Trophoblast cell (in vitro differentiated cells and primary cell): ENCODE measurements at regions not wholly inside any gene's neighbourhood (a gene's known extent, or its start where the extent isn't known, plus 50 kb on each side); places are given as distances from the start of the nearest gene placed in this dataset.

Experiments used
- DNase-seq, 2 donors: peaks; one replicate each; pipeline ENCODE4 v3.0.0-alpha.2; 2016
- H2AFZ ChIP-seq: 2 replicates; pipeline ENCODE4 v1.6.1; 2013; ENCODE audit warnings: low read length, moderate library complexity, mild to moderate bottlenecking; ENCODE audit not compliant: insufficient read depth, poor library complexity
- H2AK5ac ChIP-seq: 2 replicates; pipeline ENCODE4 v1.6.1; 2013; ENCODE audit warnings: mild to moderate bottlenecking, low read length
- H2BK120ac ChIP-seq: 2 replicates; pipeline ENCODE4 v1.6.1; 2013; ENCODE audit warnings: low read length, mild to moderate bottlenecking, moderate library complexity; ENCODE audit not compliant: insufficient read depth, poor library complexity
- H2BK12ac ChIP-seq: 2 replicates; pipeline ENCODE4 v1.6.1; 2013; ENCODE audit warnings: mild to moderate bottlenecking, low read length, moderate library complexity
- H2BK5ac ChIP-seq: 2 replicates; pipeline ENCODE4 v1.6.1; 2013; ENCODE audit warnings: low read length, low read depth, moderate library complexity, mild to moderate bottlenecking; ENCODE audit not compliant: poor library complexity
- H3K14ac ChIP-seq: 2 replicates; pipeline ENCODE4 v1.6.1; 2013; ENCODE audit warnings: mild to moderate bottlenecking, low read length
- H3K18ac ChIP-seq: 2 replicates; pipeline ENCODE4 v1.6.1; 2013; ENCODE audit warnings: mild to moderate bottlenecking, low read length
- H3K23ac ChIP-seq: 2 replicates; pipeline ENCODE4 v1.6.1; 2013; ENCODE audit warnings: low read length
- H3K27ac ChIP-seq: 2 replicates; pipeline ENCODE4 v1.5.1; 2013; ENCODE audit warnings: low read depth, mild to moderate bottlenecking, inconsistent platforms, low read length, moderate library complexity
- H3K27me3 ChIP-seq: 2 replicates; pipeline ENCODE4 v1.6.1; 2013; ENCODE audit warnings: inconsistent platforms, mild to moderate bottlenecking, low read length, moderate library complexity; ENCODE audit not compliant: insufficient read depth
- H3K36me3 ChIP-seq, 2 experiments: 1 replicate in 1 of 2; 2 replicates in 1 of 2; pipeline ENCODE4 v1.6.1; 2013; ENCODE audit warnings: low read length in 2 of 2, mild to moderate bottlenecking in 2 of 2, moderate library complexity in 1 of 2; ENCODE audit not compliant: insufficient read depth in 2 of 2, control insufficient read depth in 1 of 2
- H3K4ac ChIP-seq: 2 replicates; pipeline ENCODE4 v1.6.1; 2013; ENCODE audit warnings: low read depth, mild to moderate bottlenecking, low read length, moderate library complexity
- H3K4me1 ChIP-seq, 2 experiments: 1 replicate in 1 of 2; 2 replicates in 1 of 2; pipeline ENCODE4 v1.6.1; 2013; ENCODE audit warnings: low read length in 2 of 2, mild to moderate bottlenecking in 2 of 2, moderate library complexity in 1 of 2; ENCODE audit not compliant: insufficient read depth in 2 of 2, control insufficient read depth in 1 of 2
- H3K4me2 ChIP-seq: 2 replicates; pipeline ENCODE4 v1.6.1; 2013; ENCODE audit warnings: inconsistent platforms, mild to moderate bottlenecking, low read length, moderate library complexity
- H3K4me3 ChIP-seq: 2 replicates; pipeline ENCODE4 v1.5.1; 2013; ENCODE audit warnings: mild to moderate bottlenecking, low read depth, low read length, inconsistent platforms
- H3K79me1 ChIP-seq: one replicate; pipeline ENCODE4 v1.6.1; 2013; ENCODE audit warnings: low read length
- H3K79me2 ChIP-seq: 2 replicates; pipeline ENCODE4 v1.6.1; 2013; ENCODE audit warnings: low read length, mild to moderate bottlenecking; ENCODE audit not compliant: control insufficient read depth, insufficient read depth, poor library complexity
- H3K9ac ChIP-seq: 2 replicates; pipeline ENCODE4 v1.6.1; 2013; ENCODE audit warnings: mild to moderate bottlenecking, low read length
- H3K9me3 ChIP-seq: 2 replicates; pipeline ENCODE4 v1.6.1; 2013; ENCODE audit warnings: low read depth, mild to moderate bottlenecking, control low read depth, inconsistent platforms, low read length; ENCODE audit not compliant: insufficient read depth
- H4K12ac ChIP-seq: 2 replicates; pipeline ENCODE4 v1.6.1; 2013; ENCODE audit warnings: low read depth, mild to moderate bottlenecking, low read length, moderate library complexity
- H4K8ac ChIP-seq: 2 replicates; pipeline ENCODE4 v1.6.1; 2013; ENCODE audit warnings: low read depth, mild to moderate bottlenecking, low read length, moderate library complexity
- H4K91ac ChIP-seq: one replicate; pipeline ENCODE4 v1.6.1; 2013; ENCODE audit warnings: low read depth, mild to moderate bottlenecking, low read length, moderate library complexity
- WGBS: extraction: QIAGEN DNeasy Blood & Tissue Kit; methylation state at CpG from one replicate; pipeline ENCODE4 v1.1.7; 2013; ENCODE audit warnings: missing lambda C conversion rate; ENCODE audit not compliant: insufficient read length, insufficient coverage; ENCODE audit errors: extremely low coverage; 5-methylcytosine and 5-hydroxymethylcytosine counted together

DNA sequence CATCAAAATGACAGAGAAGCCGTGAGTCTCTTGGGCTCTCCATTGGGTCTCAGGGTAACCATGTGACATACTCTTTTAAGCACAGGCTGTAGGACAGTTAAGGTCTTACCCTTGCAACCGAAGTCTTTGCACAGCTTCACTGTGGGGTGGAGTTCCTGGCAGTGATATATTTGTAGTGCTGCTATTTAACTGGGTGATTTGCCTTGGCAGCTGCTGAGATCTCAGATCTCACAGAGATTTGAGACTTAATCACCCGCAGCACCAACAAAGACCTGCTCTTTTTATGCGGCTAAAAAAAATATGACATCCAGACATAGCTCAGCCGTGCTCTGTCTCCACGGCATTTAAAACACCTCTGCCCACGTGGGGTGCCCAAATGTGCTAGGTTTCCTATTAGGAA is 63.4 kb upstream of the NPTX2 start:
- no peak overlapping the region for H3K23ac ChIP-seq
- no peak overlapping the region for H3K9ac ChIP-seq
- no peaks in the 10 kb centered on the region for H3K79me1 ChIP-seq
- H2AFZ ChIP-seq = no peak overlapping the region
- H3K27ac ChIP-seq = no peak overlapping the region
- H2BK5ac ChIP-seq = no peak overlapping the region
- no peak overlapping the region for H3K4ac ChIP-seq
- no peak overlapping the region for H2BK12ac ChIP-seq
- no peaks in the 10 kb centered on the region for H3K36me3 ChIP-seq
- H3K79me2 ChIP-seq = no peaks in the 10 kb centered on the region
- no peak overlapping the region for H3K18ac ChIP-seq
- no peak overlapping the region for H4K8ac ChIP-seq
- no peak overlapping the region for H3K4me3 ChIP-seq
- no peak overlapping the region for H4K12ac ChIP-seq
- no peak overlapping the region for H2BK120ac ChIP-seq
- no peak overlapping the region for H3K4me2 ChIP-seq
- H3K4me1 ChIP-seq = no peaks in the 10 kb centered on the region
- H3K9me3 ChIP-seq = peaks cover 10% of the 10 kb centered on the region
- H3K14ac ChIP-seq = no peak overlapping the region
- DNase-seq = no peak
- no peak overlapping the region for H4K91ac ChIP-seq
- no peak overlapping the region for H2AK5ac ChIP-seq
- no peaks in the 10 kb centered on the region for H3K27me3 ChIP-seq
- no CpG with 5 or more reads among the region's 7 CpGs for WGBS

DNA sequence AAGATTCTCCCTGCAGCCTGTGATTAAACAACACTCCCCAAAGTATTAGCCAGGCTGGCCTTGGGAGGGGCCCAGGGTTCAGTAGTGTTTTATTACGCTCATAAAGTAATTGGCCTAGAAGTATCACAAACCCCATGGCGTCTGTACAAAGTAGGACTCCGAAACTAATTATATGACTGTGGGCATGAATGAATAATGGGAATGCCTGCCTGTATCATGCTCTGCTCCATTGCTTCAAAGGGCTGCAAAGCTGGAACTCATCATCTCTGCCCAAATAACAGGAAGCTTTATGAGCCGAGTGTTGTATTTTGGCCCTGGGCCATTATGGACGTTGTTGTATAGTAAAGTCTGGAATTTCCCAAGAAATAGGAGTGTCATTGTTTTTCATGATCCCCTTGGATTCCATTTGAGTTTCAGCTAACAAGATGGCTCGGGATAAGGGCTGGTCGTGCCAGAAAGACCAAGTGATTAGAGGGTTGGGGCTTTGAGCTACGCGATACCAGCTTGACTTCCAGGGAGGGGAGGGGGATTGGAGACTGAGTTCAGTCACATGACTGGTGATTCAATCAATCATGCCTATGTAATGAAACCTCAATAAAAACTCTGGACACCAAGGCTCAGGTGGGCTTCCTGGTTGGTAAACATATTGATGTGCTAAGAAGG is 65.3 kb upstream of the NPTX2 start:
- no peak for DNase-seq
- H3K9ac ChIP-seq = no peak overlapping the region
- no peak overlapping the region for H3K27ac ChIP-seq
- no peaks in the 10 kb centered on the region for H3K36me3 ChIP-seq
- no peak overlapping the region for H2BK120ac ChIP-seq
- H3K23ac ChIP-seq = no peak overlapping the region
- H3K79me1 ChIP-seq = no peaks in the 10 kb centered on the region
- H3K14ac ChIP-seq = no peak overlapping the region
- H2AK5ac ChIP-seq = no peak overlapping the region
- peaks cover 10% of the 10 kb centered on the region for H3K9me3 ChIP-seq
- WGBS = no CpG with 5 or more reads among the region's 9 CpGs
- no peak overlapping the region for H3K18ac ChIP-seq
- H4K12ac ChIP-seq = no peak overlapping the region
- H2AFZ ChIP-seq = no peak overlapping the region
- H2BK5ac ChIP-seq = no peak overlapping the region
- no peaks in the 10 kb centered on the region for H3K27me3 ChIP-seq
- no peak overlapping the region for H3K4me3 ChIP-seq
- H4K91ac ChIP-seq = no peak overlapping the region
- no peaks in the 10 kb centered on the region for H3K79me2 ChIP-seq
- no peaks in the 10 kb centered on the region for H3K4me1 ChIP-seq
- no peak overlapping the region for H4K8ac ChIP-seq
- no peak overlapping the region for H2BK12ac ChIP-seq
- no peak overlapping the region for H3K4me2 ChIP-seq
- H3K4ac ChIP-seq = no peak overlapping the region

DNA sequence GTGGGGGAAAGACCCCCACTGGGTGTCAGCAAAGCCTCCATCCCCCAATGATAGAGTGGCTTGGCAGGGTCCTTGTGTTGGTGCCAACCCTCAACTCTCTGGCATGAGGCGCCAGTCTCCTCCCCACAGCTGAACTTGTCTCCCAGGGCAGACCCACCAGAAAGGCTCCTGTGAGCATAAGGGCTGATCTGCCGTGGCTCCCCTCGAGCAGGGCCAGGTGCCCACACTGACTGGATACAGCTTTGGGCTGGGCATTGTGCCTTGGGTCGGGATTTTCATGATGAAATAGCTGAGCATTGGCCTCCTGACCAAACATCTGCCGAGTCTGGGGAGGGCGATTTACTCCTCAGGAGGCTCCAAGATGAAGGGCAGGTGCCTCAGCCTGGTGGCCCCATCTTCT is 68.1 kb upstream of the NPTX2 start:
- Histone ChIP-seq H3K79me2 (no peaks in the 10 kb centered on the region), H2BK120ac (no peak overlapping the region), H3K14ac (no peak overlapping the region), H3K4ac (no peak overlapping the region), H2BK5ac (no peak overlapping the region), H3K4me2 (no peak overlapping the region), H3K4me1 (no peaks in the 10 kb centered on the region), H4K91ac (no peak overlapping the region), H2AK5ac (no peak overlapping the region), H3K9me3 (peaks cover 10% of the 10 kb centered on the region), H4K8ac (no peak overlapping the region), H3K27ac (no peak overlapping the region), H3K23ac (no peak overlapping the region), H3K27me3 (no peaks in the 10 kb centered on the region), H3K36me3 (no peaks in the 10 kb centered on the region), H3K18ac (no peak overlapping the region), H2BK12ac (no peak overlapping the region), H3K79me1 (no peaks in the 10 kb centered on the region), H2AFZ (no peak overlapping the region), H3K9ac (no peak overlapping the region), H4K12ac (no peak overlapping the region), H3K4me3 (no peak overlapping the region)
- no CpG with 5 or more reads among the region's 6 CpGs for WGBS
- no peak for DNase-seq

DNA sequence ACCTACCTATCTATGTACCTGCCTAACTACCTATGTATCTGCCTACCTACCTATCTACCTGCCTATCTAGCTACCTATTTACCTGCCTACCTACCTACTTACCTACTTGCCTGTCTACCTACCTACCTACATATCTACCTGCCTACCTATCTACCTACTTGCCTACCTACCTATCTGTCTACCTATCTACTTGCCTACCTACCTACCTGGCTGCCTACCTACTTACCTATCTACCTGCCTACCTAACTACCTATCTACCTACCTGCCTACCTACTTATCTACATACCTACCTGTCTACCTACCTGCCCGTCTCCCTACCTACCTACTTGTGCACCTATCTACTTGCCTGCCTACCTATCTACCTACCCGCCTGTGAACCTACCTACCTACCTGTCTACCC is 68.7 kb upstream of the NPTX2 start:
- Histone ChIP-seq H3K14ac (no peak overlapping the region), H3K23ac (peak overlapping the region; percentile 50), H4K12ac (no peak overlapping the region), H3K79me1 (no peaks in the 10 kb centered on the region), H4K8ac (no peak overlapping the region), H3K9me3 (peaks cover 10% of the 10 kb centered on the region), H3K18ac (no peak overlapping the region), H3K4ac (no peak overlapping the region), H3K27ac (no peak overlapping the region), H2AK5ac (no peak overlapping the region), H2BK12ac (no peak overlapping the region), H3K36me3 (no peaks in the 10 kb centered on the region), H3K4me3 (no peak overlapping the region), H2BK5ac (no peak overlapping the region), H4K91ac (no peak overlapping the region), H2BK120ac (no peak overlapping the region), H3K27me3 (no peaks in the 10 kb centered on the region), H2AFZ (no peak overlapping the region), H3K4me2 (no peak overlapping the region), H3K9ac (no peak overlapping the region), H3K4me1 (no peaks in the 10 kb centered on the region), H3K79me2 (no peaks in the 10 kb centered on the region)
- DNase-seq = no peak
- WGBS = no CpG with 5 or more reads among the region's 2 CpGs
